SK-N-MC (cell line): ENCODE measurements at regions not wholly inside any gene's neighbourhood (a gene's known extent, or its start where the extent isn't known, plus 50 kb on each side); places are given as distances from the start of the nearest gene placed in this dataset.
A peak's percentile ranks its signal among the peaks of the same experiment; 100 is the strongest.

ENCODE experiments used
- DNase-seq: peaks from one replicate; pipeline ENCODE4 v3.0.0-alpha.2; 2011; ENCODE audit warnings: low read depth, low spot score
- H3K27ac ChIP-seq: fragments of 200-600 bp; sonication (generic); 2 replicates; pipeline ENCODE4 v1.5.1; 2016; ENCODE audit warnings: mixed run types
- H3K36me3 ChIP-seq: fragments of 200-600 bp; sonication (generic); 2 replicates; pipeline ENCODE4 v1.6.1; 2017; ENCODE audit warnings: antibody characterized with exemption, low read length, mixed read lengths; ENCODE audit not compliant: insufficient read depth
- H3K4me3 ChIP-seq: fragments of 200-600 bp; sonication (generic); 2 replicates; pipeline ENCODE4 v1.5.1; 2016
- H3K9ac ChIP-seq: fragments of 200-600 bp; sonication (generic); 2 replicates; pipeline ENCODE4 v1.8.0; 2017; ENCODE audit warnings: mixed run types, mixed read lengths; ENCODE audit not compliant: insufficient read length
- H3K9me3 ChIP-seq: fragments of 200-600 bp; sonication (generic); 2 replicates; pipeline ENCODE4 v1.6.1; 2017; ENCODE audit warnings: low read depth, mild to moderate bottlenecking, antibody characterized with exemption, low read length, moderate library complexity, mixed read lengths
- EZH2 ChIP-seq: fragments of 200-600 bp; sonication (generic); IDR thresholded peaks from one replicate; pipeline ENCODE4 v1.6.1; 2017; ENCODE audit warnings: antibody characterized with exemption
- FOXP2 ChIP-seq: optimal IDR thresholded peaks from 2 replicates; pipeline ENCODE3; 2011; ENCODE audit warnings: mild to moderate bottlenecking, moderate library complexity; ENCODE audit not compliant: insufficient read depth; ENCODE audit errors: extremely low read length, control extremely low read depth
- POLR2AphosphoS5 ChIP-seq: IDR thresholded peaks from 2 replicates; pipeline ENCODE4 v1.6.1; 2012; ENCODE audit warnings: mild to moderate bottlenecking, low read depth, low read length, borderline replicate concordance

- no peaks in the 10 kb centered on the region for H3K9me3 ChIP-seq
- no peak for DNase-seq
- no peak overlapping the region for H3K27ac ChIP-seq
- H3K9ac ChIP-seq = no peak overlapping the region
- no peak for TF ChIP-seq POLR2AphosphoS5
- TF ChIP-seq FOXP2 = no peak
- no peak for TF ChIP-seq EZH2
- no peak overlapping the region for H3K4me3 ChIP-seq
- H3K36me3 ChIP-seq = no peaks in the 10 kb centered on the region
Observed at GRCh38 chr6:62889240-62889639, 322.0 kb upstream of the FKBP1C start.

GRCh38 chr6:62891065-62891647 lies 320.1 kb upstream of the FKBP1C start:
- no peaks in the 10 kb centered on the region for H3K9me3 ChIP-seq
- no peak overlapping the region for H3K9ac ChIP-seq
- DNase-seq = peak; percentile 6
- TF ChIP-seq EZH2 (no peak), FOXP2 (no peak), POLR2AphosphoS5 (no peak)
- H3K4me3 ChIP-seq = no peak overlapping the region
- no peak overlapping the region for H3K27ac ChIP-seq
- no peaks in the 10 kb centered on the region for H3K36me3 ChIP-seq

GRCh38 chr6:62894114-62894513 lies 317.2 kb upstream of the FKBP1C start:
- no peak overlapping the region for H3K27ac ChIP-seq
- no peak for DNase-seq
- H3K9me3 ChIP-seq = no peaks in the 10 kb centered on the region
- no peak for TF ChIP-seq EZH2
- TF ChIP-seq POLR2AphosphoS5 = no peak
- TF ChIP-seq FOXP2 = no peak
- H3K4me3 ChIP-seq = no peak overlapping the region
- no peaks in the 10 kb centered on the region for H3K36me3 ChIP-seq
- no peak overlapping the region for H3K9ac ChIP-seq

GRCh38 chr6:62903266-62903665 lies 308.0 kb upstream of the FKBP1C start:
- H3K4me3 ChIP-seq = no peak overlapping the region
- no peaks in the 10 kb centered on the region for H3K36me3 ChIP-seq
- no peaks in the 10 kb centered on the region for H3K9me3 ChIP-seq
- H3K27ac ChIP-seq = no peak overlapping the region
- no peak overlapping the region for H3K9ac ChIP-seq
- TF ChIP-seq POLR2AphosphoS5 (no peak), EZH2 (no peak), FOXP2 (no peak)
- no peak for DNase-seq

GRCh38 chr6:62904687-62905086 lies 306.6 kb upstream of the FKBP1C start:
- DNase-seq = no peak
- Histone ChIP-seq H3K4me3 (no peak overlapping the region), H3K27ac (no peak overlapping the region), H3K9ac (no peak overlapping the region), H3K9me3 (no peaks in the 10 kb centered on the region), H3K36me3 (no peaks in the 10 kb centered on the region)
- TF ChIP-seq POLR2AphosphoS5 = no peak
- TF ChIP-seq FOXP2 = no peak
- TF ChIP-seq EZH2 = no peak

- Histone ChIP-seq H3K36me3 (no peaks in the 10 kb centered on the region), H3K9me3 (no peaks in the 10 kb centered on the region), H3K4me3 (no peak overlapping the region), H3K27ac (no peak overlapping the region), H3K9ac (no peak overlapping the region)
- no peak for TF ChIP-seq POLR2AphosphoS5
- no peak for TF ChIP-seq FOXP2
- DNase-seq = no peak
Observed at GRCh38 chr6:62914530-62914929, 296.7 kb upstream of the FKBP1C start.

- Histone ChIP-seq H3K9ac (no peak overlapping the region), H3K9me3 (no peaks in the 10 kb centered on the region), H3K36me3 (no peaks in the 10 kb centered on the region), H3K4me3 (no peak overlapping the region), H3K27ac (no peak overlapping the region)
- TF ChIP-seq FOXP2 (no peak), EZH2 (no peak), POLR2AphosphoS5 (no peak)
- DNase-seq = no peak
Observed at GRCh38 chr6:62923728-62924127, 287.5 kb upstream of the FKBP1C start.

- Histone ChIP-seq H3K9me3 (no peaks in the 10 kb centered on the region), H3K4me3 (no peak overlapping the region), H3K27ac (no peak overlapping the region), H3K9ac (no peak overlapping the region), H3K36me3 (no peaks in the 10 kb centered on the region)
- TF ChIP-seq FOXP2 = no peak
- no peak for TF ChIP-seq POLR2AphosphoS5
- no peak for TF ChIP-seq EZH2
- DNase-seq = no peak
Observed at GRCh38 chr6:62940848-62941247, 270.4 kb upstream of the FKBP1C start.

GRCh38 chr6:62942000-62942399 lies 269.3 kb upstream of the FKBP1C start:
- Histone ChIP-seq H3K27ac (no peak overlapping the region), H3K4me3 (no peak overlapping the region), H3K9ac (no peak overlapping the region), H3K9me3 (no peaks in the 10 kb centered on the region), H3K36me3 (no peaks in the 10 kb centered on the region)
- DNase-seq = no peak
- no peak for TF ChIP-seq EZH2
- TF ChIP-seq FOXP2 = no peak
- no peak for TF ChIP-seq POLR2AphosphoS5
